ENCODE measurements at regions not wholly inside any gene's neighbourhood (a gene's known extent, or its start where the extent isn't known, plus 50 kb on each side); places are given as distances from the start of the nearest gene placed in this dataset.

DNA sequence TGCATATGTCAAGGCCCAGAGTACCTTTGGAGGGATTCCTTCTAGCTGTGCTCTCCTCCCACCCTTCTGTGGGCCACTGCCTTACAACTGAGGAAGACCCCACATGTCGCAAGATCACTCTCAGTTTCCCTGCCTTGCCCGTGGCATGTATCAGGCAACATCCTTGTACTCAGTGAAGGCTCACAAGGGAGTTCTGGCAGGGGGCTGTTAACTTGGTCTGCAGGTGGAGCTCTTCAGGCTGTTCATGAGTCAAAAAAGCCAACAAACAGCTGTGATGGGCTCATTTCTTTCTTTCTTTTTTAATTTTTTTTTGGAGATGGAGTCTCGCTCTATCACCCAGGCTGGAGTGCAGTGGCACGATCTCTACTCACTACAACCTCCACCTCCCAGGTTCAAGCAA is 513.0 kb upstream of the ANKRD30A start:
- TF ChIP-seq, protein P1, sequence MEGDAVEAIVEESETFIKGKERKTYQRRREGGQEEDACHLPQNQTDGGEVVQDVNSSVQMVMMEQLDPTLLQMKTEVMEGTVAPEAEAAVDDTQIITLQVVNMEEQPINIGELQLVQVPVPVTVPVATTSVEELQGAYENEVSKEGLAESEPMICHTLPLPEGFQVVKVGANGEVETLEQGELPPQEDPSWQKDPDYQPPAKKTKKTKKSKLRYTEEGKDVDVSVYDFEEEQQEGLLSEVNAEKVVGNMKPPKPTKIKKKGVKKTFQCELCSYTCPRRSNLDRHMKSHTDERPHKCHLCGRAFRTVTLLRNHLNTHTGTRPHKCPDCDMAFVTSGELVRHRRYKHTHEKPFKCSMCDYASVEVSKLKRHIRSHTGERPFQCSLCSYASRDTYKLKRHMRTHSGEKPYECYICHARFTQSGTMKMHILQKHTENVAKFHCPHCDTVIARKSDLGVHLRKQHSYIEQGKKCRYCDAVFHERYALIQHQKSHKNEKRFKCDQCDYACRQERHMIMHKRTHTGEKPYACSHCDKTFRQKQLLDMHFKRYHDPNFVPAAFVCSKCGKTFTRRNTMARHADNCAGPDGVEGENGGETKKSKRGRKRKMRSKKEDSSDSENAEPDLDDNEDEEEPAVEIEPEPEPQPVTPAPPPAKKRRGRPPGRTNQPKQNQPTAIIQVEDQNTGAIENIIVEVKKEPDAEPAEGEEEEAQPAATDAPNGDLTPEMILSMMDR (IDR thresholded peaks at IDR 0.05; ENCODE audit: low read depth, low read length): no peak
- TF ChIP-seq EZH2phosphoT487 (IDR thresholded peaks at IDR 0.05; ENCODE audit: low read depth): no peak

Measured in OCI-LY3 (cell line).